ENCODE measurements at regions not wholly inside any gene's neighbourhood (a gene's known extent, or its start where the extent isn't known, plus 50 kb on each side); places are given as distances from the start of the nearest gene placed in this dataset.

DNA sequence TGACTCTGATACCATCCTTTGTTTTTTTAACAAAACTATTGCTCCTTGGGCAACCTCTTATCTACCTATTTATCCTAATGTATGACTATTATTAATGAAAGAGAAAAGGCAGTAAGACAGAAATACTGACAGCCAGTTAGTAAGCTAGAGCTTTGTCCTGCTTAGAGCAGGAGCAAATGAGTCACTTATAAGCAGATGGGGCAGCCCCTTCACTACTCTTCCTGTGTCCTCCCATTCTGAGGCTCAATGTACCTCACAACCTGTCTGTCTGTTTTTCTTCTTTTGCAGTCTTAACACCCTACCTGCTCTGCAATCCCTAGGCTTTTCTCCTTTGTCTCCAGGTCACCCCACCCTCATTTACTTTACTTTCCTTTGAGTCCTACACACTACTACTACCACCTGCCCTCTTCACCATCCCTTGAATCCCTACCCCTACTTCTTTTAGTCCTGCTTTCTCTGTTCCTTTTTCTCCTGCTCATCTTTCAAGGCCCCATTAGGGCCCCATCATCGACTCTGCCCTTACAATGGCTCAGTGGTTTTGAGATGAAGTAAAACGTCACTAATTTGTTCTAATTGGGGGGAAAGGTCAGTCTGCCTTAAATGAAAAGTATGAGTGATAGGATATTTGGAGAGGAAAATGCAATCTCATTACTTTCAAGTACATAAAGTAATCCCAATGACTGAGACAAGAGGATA, 294.3 kb downstream of the GUCY2F start:
- Histone ChIP-seq H3K36me3 (ENCODE audit: insufficient read depth, low read length, poor library complexity, severe bottlenecking) (no peaks in the 10 kb centered on the region), H3K27me3 (replicated peaks; ENCODE audit: insufficient read depth, low read depth, low read length, poor library complexity) (peaks cover 5% of the 10 kb centered on the region), H3K4me1 (ENCODE audit: insufficient read depth, low read length, poor library complexity, severe bottlenecking) (no peaks in the 10 kb centered on the region), H3K4me3 (ENCODE audit: low read depth, low read length, poor library complexity, severe bottlenecking) (no peak overlapping the region), H3K27ac (ENCODE audit: low read depth, low read length, poor library complexity, severe bottlenecking) (no peak overlapping the region), H3K9me3 (ENCODE audit: low read depth, low read length, poor library complexity, severe bottlenecking) (no peaks in the 10 kb centered on the region)
- intact Hi-C loops (cut with micrococcal nuclease; ENCODE audit: unreplicated experiment), result no loop called here
- DNase-seq (ENCODE audit: low spot score), result no peak
- no peak for TF ChIP-seq CTCF (conservative IDR thresholded peaks at IDR 0.05; ENCODE audit: low read depth, low read length)
- no TSS peak for BruUV-seq (replicated peaks)
- ChIA-PET POLR2A (ENCODE audit: low non-redundant PET) (no interaction called here), CTCF (no interaction called here)

GRCh38 chrX:109186939-109187338, 294.9 kb downstream of the GUCY2F start:
- Histone ChIP-seq H3K4me1 (ENCODE audit: insufficient read depth, low read length, poor library complexity, severe bottlenecking) (no peaks in the 10 kb centered on the region), H3K27ac (ENCODE audit: low read depth, low read length, poor library complexity, severe bottlenecking) (no peak overlapping the region)
- BruUV-seq (replicated peaks), result no TSS peak

GRCh38 chrX:109184506-109185139, 297.3 kb downstream of the GUCY2F start:
- H3K36me3 ChIP-seq (ENCODE audit: insufficient read depth, low read length, poor library complexity, severe bottlenecking), result no peaks in the 10 kb centered on the region
- BruUV-seq (replicated peaks), result no TSS peak
- H3K27ac ChIP-seq (ENCODE audit: low read depth, low read length, poor library complexity, severe bottlenecking), result no peak overlapping the region
- intact Hi-C loops (cut with micrococcal nuclease; ENCODE audit: unreplicated experiment), result no loop called here
- H3K27me3 ChIP-seq (replicated peaks; ENCODE audit: insufficient read depth, low read depth, low read length, poor library complexity), result peaks cover 5% of the 10 kb centered on the region
- POLR2A ChIA-PET (ENCODE audit: low non-redundant PET), result no interaction called here
- DNase-seq (ENCODE audit: low spot score), result no peak
- no peak for TF ChIP-seq CTCF (conservative IDR thresholded peaks at IDR 0.05; ENCODE audit: low read depth, low read length)
- TF ChIP-seq EZH2 (IDR thresholded peaks at IDR 0.05; ENCODE audit: borderline replicate concordance, low read depth, low read length, poor library complexity, severe bottlenecking), result no peak
- H3K4me1 ChIP-seq (ENCODE audit: insufficient read depth, low read length, poor library complexity, severe bottlenecking), result no peaks in the 10 kb centered on the region
- no peaks in the 10 kb centered on the region for H3K9me3 ChIP-seq (ENCODE audit: low read depth, low read length, poor library complexity, severe bottlenecking)
- CTCF ChIA-PET, result no interaction called here
- no peak overlapping the region for H3K4me3 ChIP-seq (ENCODE audit: low read depth, low read length, poor library complexity, severe bottlenecking)

More at GRCh38 chrX:109186939-109187338, 294.9 kb downstream of the GUCY2F start:
- peaks cover 5% of the 10 kb centered on the region for H3K27me3 ChIP-seq (replicated peaks; ENCODE audit: insufficient read depth, low read depth, low read length, poor library complexity)
- no peak for DNase-seq (ENCODE audit: low spot score)
- H3K4me3 ChIP-seq (ENCODE audit: low read depth, low read length, poor library complexity, severe bottlenecking), result no peak overlapping the region
- intact Hi-C loops (cut with micrococcal nuclease; ENCODE audit: unreplicated experiment), result no loop called here
- CTCF ChIA-PET, result no interaction called here
- H3K36me3 ChIP-seq (ENCODE audit: insufficient read depth, low read length, poor library complexity, severe bottlenecking), result no peaks in the 10 kb centered on the region
- POLR2A ChIA-PET (ENCODE audit: low non-redundant PET), result no interaction called here
- no peak for TF ChIP-seq CTCF (conservative IDR thresholded peaks at IDR 0.05; ENCODE audit: low read depth, low read length)
- TF ChIP-seq EZH2 (IDR thresholded peaks at IDR 0.05; ENCODE audit: borderline replicate concordance, low read depth, low read length, poor library complexity, severe bottlenecking), result no peak
- H3K9me3 ChIP-seq (ENCODE audit: low read depth, low read length, poor library complexity, severe bottlenecking), result no peaks in the 10 kb centered on the region
